Kidney epithelial cell (primary cell): ENCODE measurements at regions not wholly inside any gene's neighbourhood (a gene's known extent, or its start where the extent isn't known, plus 50 kb on each side); places are given as distances from the start of the nearest gene placed in this dataset.

Source experiments
- DNase-seq: peaks from one replicate; pipeline ENCODE4 v3.0.0-alpha.2; 2010; ENCODE audit warnings: low read depth
- H3K27me3 ChIP-seq: 2 replicates; pipeline ENCODE4 v1.6.0; 2011; ENCODE audit warnings: low read length; ENCODE audit not compliant: control insufficient read depth, insufficient read depth
- H3K36me3 ChIP-seq: 2 replicates; pipeline ENCODE4 v1.5.1; 2011; ENCODE audit warnings: low read length; ENCODE audit not compliant: control insufficient read depth, insufficient read depth
- H3K4me3 ChIP-seq: 2 replicates; pipeline ENCODE4 v1.5.1; 2011; ENCODE audit warnings: low read depth, mild to moderate bottlenecking, control low read depth, low read length
- CTCF ChIP-seq: IDR thresholded peaks from 2 replicates; pipeline ENCODE4 v1.5.1; 2011; ENCODE audit warnings: mild to moderate bottlenecking, moderate library complexity, low read length, control low read depth, inconsistent platforms; ENCODE audit not compliant: insufficient read depth, poor library complexity, severe bottlenecking

GRCh38 chr4:57424232-57424897 lies 314.2 kb upstream of the IGFBP7 start:
- DNase-seq: peak; percentile 26
- H3K36me3 ChIP-seq: no peaks in the 10 kb centered on the region
- TF ChIP-seq CTCF: no peak
- no peak overlapping the region for H3K4me3 ChIP-seq
- peaks cover 2% of the 10 kb centered on the region for H3K27me3 ChIP-seq

- Histone ChIP-seq H3K36me3 (no peaks in the 10 kb centered on the region), H3K4me3 (no peak overlapping the region), H3K27me3 (no peaks in the 10 kb centered on the region)
- DNase-seq: no peak
- no peak for TF ChIP-seq CTCF
These were observed 307.9 kb upstream of the IGFBP7 start for GRCh38 chr4:57418133-57418532.

- DNase-seq: no peak
- Histone ChIP-seq H3K4me3 (no peak overlapping the region), H3K36me3 (no peaks in the 10 kb centered on the region), H3K27me3 (peaks cover 2% of the 10 kb centered on the region)
- TF ChIP-seq CTCF: no peak
These were observed 302.3 kb upstream of the IGFBP7 start for GRCh38 chr4:57412259-57413054.

GRCh38 chr4:57410331-57411052 lies 300.3 kb upstream of the IGFBP7 start:
- no peak for TF ChIP-seq CTCF
- no peak for DNase-seq

GRCh38 chr4:57405359-57405758 lies 295.2 kb upstream of the IGFBP7 start:
- no peak overlapping the region for H3K4me3 ChIP-seq
- DNase-seq: peak; percentile 37
- no peaks in the 10 kb centered on the region for H3K36me3 ChIP-seq
- peaks cover 2% of the 10 kb centered on the region for H3K27me3 ChIP-seq
- no peak for TF ChIP-seq CTCF

More at GRCh38 chr4:57410331-57411052, 300.3 kb upstream of the IGFBP7 start:
- no peaks in the 10 kb centered on the region for H3K36me3 ChIP-seq
- H3K4me3 ChIP-seq: no peak overlapping the region
- peaks cover 2% of the 10 kb centered on the region for H3K27me3 ChIP-seq
